ENCODE measurements at regions not wholly inside any gene's neighbourhood (a gene's known extent, or its start where the extent isn't known, plus 50 kb on each side); places are given as distances from the start of the nearest gene placed in this dataset.

DNA sequence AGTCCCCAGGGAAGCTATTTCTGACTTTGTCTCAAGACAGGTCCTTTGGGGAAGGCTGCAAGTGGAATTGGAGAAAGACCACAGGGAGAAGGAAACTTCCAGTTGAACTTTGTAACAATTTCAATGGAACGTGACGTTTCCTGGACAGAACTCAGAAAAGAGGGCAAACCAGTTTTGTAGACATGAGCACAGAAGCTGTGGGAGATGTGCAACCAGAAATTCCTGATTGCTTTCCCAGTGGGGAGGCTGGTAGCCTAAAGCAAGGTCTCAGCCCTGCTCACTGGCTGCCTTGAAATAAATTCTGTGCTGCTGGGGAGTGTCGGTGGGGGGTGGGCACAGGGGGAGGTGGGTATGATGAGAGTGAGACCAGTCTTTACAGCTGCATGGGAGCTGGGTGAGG, 1206.7 kb upstream of the ADGRL2 start:
- no peak overlapping the region for H3K9ac ChIP-seq (ENCODE audit: insufficient read depth, low read length, poor library complexity, severe bottlenecking)
- no peaks in the 10 kb centered on the region for H3K36me3 Mint-ChIP-seq
- intact Hi-C loops (cut with micrococcal nuclease) = no loop called here
- no peak overlapping the region for H3K4me3 ChIP-seq (replicated peaks in 1 of 3; ENCODE audit: low read depth in 2 of 3, low read length in 3 of 3)
- no peaks in the 10 kb centered on the region for H4K20me1 ChIP-seq (ENCODE audit: insufficient read depth, low read length)
- H3K36me3 ChIP-seq (replicated peaks in 1 of 2; ENCODE audit: control insufficient read depth in 1 of 2, insufficient read depth in 2 of 2, low read length in 2 of 2) = no peaks in the 10 kb centered on the region
- no peak overlapping the region for H3K27ac ChIP-seq (ENCODE audit: low read depth in 1 of 2, low read length in 2 of 2)
- H3K27ac Mint-ChIP-seq = no peak overlapping the region
- peaks cover 25 to 32% of the 10 kb centered on the region in 2 donors for H3K9me3 ChIP-seq (replicated peaks in 1 of 2; ENCODE audit: control insufficient read depth in 1 of 2, insufficient read depth in 1 of 2, low read length in 2 of 2)
- no peaks in the 10 kb centered on the region for H3K27me3 ChIP-seq (ENCODE audit: control insufficient read depth in 2 of 2, insufficient read depth in 2 of 2, low read length in 2 of 2)
- no peaks in the 10 kb centered on the region for H3K79me2 ChIP-seq (ENCODE audit: insufficient read depth, low read length)
- no peaks in the 10 kb centered on the region for H3K4me1 Mint-ChIP-seq
- no peak overlapping the region for H3K4me2 ChIP-seq (replicated peaks; ENCODE audit: extremely low read depth, low read length, poor library complexity, severe bottlenecking)
- 92% methylated on average over 3 of the region's 3 CpGs for WGBS (ENCODE audit: insufficient coverage)
- no peak overlapping the region for H3K4me3 Mint-ChIP-seq
- peaks cover 11 to 28% (median 20%) of the 10 kb centered on the region in 7 donors for H3K9me3 Mint-ChIP-seq
- no peaks in the 10 kb centered on the region for H3K4me1 ChIP-seq (ENCODE audit: control insufficient read depth in 1 of 2, insufficient read depth in 2 of 2, low read length in 2 of 2)
- no peak overlapping the region for H2AFZ ChIP-seq (ENCODE audit: insufficient read depth, low read depth, low read length, poor library complexity, severe bottlenecking)
- TF ChIP-seq, protein P1, sequence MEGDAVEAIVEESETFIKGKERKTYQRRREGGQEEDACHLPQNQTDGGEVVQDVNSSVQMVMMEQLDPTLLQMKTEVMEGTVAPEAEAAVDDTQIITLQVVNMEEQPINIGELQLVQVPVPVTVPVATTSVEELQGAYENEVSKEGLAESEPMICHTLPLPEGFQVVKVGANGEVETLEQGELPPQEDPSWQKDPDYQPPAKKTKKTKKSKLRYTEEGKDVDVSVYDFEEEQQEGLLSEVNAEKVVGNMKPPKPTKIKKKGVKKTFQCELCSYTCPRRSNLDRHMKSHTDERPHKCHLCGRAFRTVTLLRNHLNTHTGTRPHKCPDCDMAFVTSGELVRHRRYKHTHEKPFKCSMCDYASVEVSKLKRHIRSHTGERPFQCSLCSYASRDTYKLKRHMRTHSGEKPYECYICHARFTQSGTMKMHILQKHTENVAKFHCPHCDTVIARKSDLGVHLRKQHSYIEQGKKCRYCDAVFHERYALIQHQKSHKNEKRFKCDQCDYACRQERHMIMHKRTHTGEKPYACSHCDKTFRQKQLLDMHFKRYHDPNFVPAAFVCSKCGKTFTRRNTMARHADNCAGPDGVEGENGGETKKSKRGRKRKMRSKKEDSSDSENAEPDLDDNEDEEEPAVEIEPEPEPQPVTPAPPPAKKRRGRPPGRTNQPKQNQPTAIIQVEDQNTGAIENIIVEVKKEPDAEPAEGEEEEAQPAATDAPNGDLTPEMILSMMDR (IDR thresholded peaks at IDR 0.05) = no peak
- DNase-seq = no peak
- peaks cover 0 to 1% (median 0%) of the 10 kb centered on the region in 3 donors for H3K27me3 Mint-ChIP-seq (ENCODE audit: low read depth in 3 of 3)

DNA sequence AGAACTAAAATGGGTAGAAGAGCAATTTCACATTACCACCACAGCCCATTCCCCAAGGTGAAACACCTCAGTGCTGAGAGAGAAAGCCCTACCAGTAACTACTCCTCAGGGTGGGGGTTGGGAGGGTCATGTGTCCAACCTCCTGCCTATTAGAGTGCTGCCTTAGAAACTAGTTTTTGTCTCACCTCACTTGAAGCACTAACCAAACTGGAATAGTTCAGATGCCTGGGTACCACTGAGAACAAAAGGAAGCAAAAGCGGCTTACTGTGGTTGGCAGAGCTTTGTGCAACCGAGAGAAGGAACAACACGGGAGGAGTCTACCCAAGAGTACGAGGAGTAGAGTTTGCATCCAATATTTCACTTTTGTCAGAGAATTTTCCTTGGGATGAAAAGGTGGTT, 1207.5 kb upstream of the ADGRL2 start:
- Histone ChIP-seq H3K9me3 (replicated peaks in 1 of 2; ENCODE audit: control insufficient read depth in 1 of 2, insufficient read depth in 1 of 2, low read length in 2 of 2) (peaks cover 25 to 32% of the 10 kb centered on the region in 2 donors), H3K36me3 (replicated peaks in 1 of 2; ENCODE audit: control insufficient read depth in 1 of 2, insufficient read depth in 2 of 2, low read length in 2 of 2) (no peaks in the 10 kb centered on the region), H3K4me3 (replicated peaks in 1 of 3; ENCODE audit: low read depth in 2 of 3, low read length in 3 of 3) (no peak overlapping the region), H3K9ac (ENCODE audit: insufficient read depth, low read length, poor library complexity, severe bottlenecking) (no peak overlapping the region), H2AFZ (ENCODE audit: insufficient read depth, low read depth, low read length, poor library complexity, severe bottlenecking) (no peak overlapping the region), H3K4me1 (ENCODE audit: control insufficient read depth in 1 of 2, insufficient read depth in 2 of 2, low read length in 2 of 2) (no peaks in the 10 kb centered on the region), H3K27me3 (ENCODE audit: control insufficient read depth in 2 of 2, insufficient read depth in 2 of 2, low read length in 2 of 2) (no peaks in the 10 kb centered on the region), H3K4me2 (replicated peaks; ENCODE audit: extremely low read depth, low read length, poor library complexity, severe bottlenecking) (no peak overlapping the region), H3K27ac (ENCODE audit: low read depth in 1 of 2, low read length in 2 of 2) (no peak overlapping the region), H3K79me2 (ENCODE audit: insufficient read depth, low read length) (no peaks in the 10 kb centered on the region), H4K20me1 (ENCODE audit: insufficient read depth, low read length) (no peaks in the 10 kb centered on the region)
- H3K27me3 Mint-ChIP-seq (ENCODE audit: low read depth in 3 of 3) = peaks cover 0 to 1% (median 0%) of the 10 kb centered on the region in 3 donors
- 58% methylated on average over 4 of the region's 4 CpGs for whole genome bisulfite sequencing (ENCODE audit: insufficient coverage)
- H3K9me3 Mint-ChIP-seq = peaks cover 10 to 23% (median 20%) of the 10 kb centered on the region in 7 donors
- DNase-seq = no peak
- TF ChIP-seq, protein P1 (IDR thresholded peaks at IDR 0.05) = no peak
- no peak overlapping the region for H3K4me3 Mint-ChIP-seq
- no peaks in the 10 kb centered on the region for H3K36me3 Mint-ChIP-seq
- H3K4me1 Mint-ChIP-seq = no peaks in the 10 kb centered on the region
- intact Hi-C loops (cut with micrococcal nuclease) = no loop called here
- no peak overlapping the region for H3K27ac Mint-ChIP-seq
